A549 (cell line): ENCODE measurements at regions not wholly inside any gene's neighbourhood (a gene's known extent, or its start where the extent isn't known, plus 50 kb on each side); places are given as distances from the start of the nearest gene placed in this dataset.
A peak's percentile ranks its signal among the peaks of the same experiment; 100 is the strongest.

Source experiments
- ATAC-seq, 2 experiments: fragments of 200-7000 bp in 1 of 2; fragments of >200 bp in 1 of 2; cut with Nextera tagmentation in 1 of 2; cut with Tn5 transposase in 1 of 2; 3 replicates each; pipeline versions ENCODE4 v1.8.0 to v1.9.1; 2018 to 2020; ENCODE audit warnings: mild to moderate bottlenecking in 1 of 2, moderate library complexity in 1 of 2
- CTCF ChIA-PET: fragments of 300-600 bp; sonication (Branson Sonifier 250); formaldehyde crosslinking; extraction: SDS; loops from one replicate; lab custom pipeline; 2021; ENCODE audit warnings: antibody characterized with exemption, inconsistent platforms; lab: Yijun Ruan, JAX
- POLR2A ChIA-PET: fragments of 350-600 bp; formaldehyde crosslinking; extraction: SDS; loops from one replicate; lab custom pipeline; 2021; ENCODE audit warnings: antibody characterized with exemption, inconsistent platforms; lab: Yijun Ruan, JAX
- DNase-seq, 2 experiments: peaks; one replicate each; pipeline versions ENCODE4 v3.0.0 to v3.0.0-alpha.2; 2011 to 2016; ENCODE audit warnings: low read depth in 1 of 2, low spot score in 1 of 2
- FAIRE-seq: peaks from 2 replicates; lab custom pipeline; 2011; peaks lifted over from hg19 to GRCh38; lab: Jason Lieb, UNC
- H3K27ac ChIP-seq, 2 experiments: fragments of >200 bp; sonication (Bioruptor Twin); formaldehyde crosslinking; 3 replicates each; pipeline ENCODE4 v1.5.1; 2016 to 2017
- H3K4me1 ChIP-seq: fragments of >200 bp; sonication (Bioruptor Twin); formaldehyde crosslinking; 3 replicates; pipeline ENCODE4 v1.6.1; 2016
- H3K4me2 ChIP-seq: fragments of >200 bp; sonication (Bioruptor Twin); formaldehyde crosslinking; 3 replicates; pipeline ENCODE4 v1.6.1; 2016
- H3K4me3 ChIP-seq: fragments of >200 bp; sonication (Bioruptor Twin); formaldehyde crosslinking; 3 replicates; pipeline ENCODE4 v1.5.1; 2016
- H3K9me3 ChIP-seq: fragments of >200 bp; sonication (Bioruptor Twin); formaldehyde crosslinking; 3 replicates; pipeline ENCODE4 v1.6.1; 2016
- BCL3 ChIP-seq: fragments of >200 bp; sonication (Bioruptor Twin); formaldehyde crosslinking; IDR thresholded peaks from 3 replicates; pipeline ENCODE4 v1.6.1; 2016
- CHD4 ChIP-seq: fragments of 200-600 bp; sonication (generic); IDR thresholded peaks from 2 replicates; pipeline ENCODE4 v1.6.1; 2016; ENCODE audit warnings: antibody characterized with exemption, mild to moderate bottlenecking, borderline replicate concordance
- ESRRA ChIP-seq: fragments of 150-350 bp; IDR thresholded peaks from 2 replicates; pipeline ENCODE4 v1.6.1; 2014; ENCODE audit warnings: mild to moderate bottlenecking, low read length, borderline replicate concordance
- FOSL2 ChIP-seq, 2 experiments: fragments of 450-650 bp in 1 of 2; fragments of >200 bp in 1 of 2; sonication (Bioruptor Twin) in 1 of 2; formaldehyde crosslinking; IDR thresholded peaks; 2 replicates each; pipeline versions ENCODE4 v1.5.0 to v1.6.1; 2016 to 2020; ENCODE audit warnings: mild to moderate bottlenecking in 1 of 2, moderate library complexity in 1 of 2
- HES2 ChIP-seq: fragments of >200 bp; sonication (Bioruptor Twin); formaldehyde crosslinking; IDR thresholded peaks from 2 replicates; pipeline ENCODE4 v1.6.1; 2016
- HOXA7 ChIP-seq: fragments of 250-450 bp; sonication (Bioruptor Pico); IDR thresholded peaks from 2 replicates; pipeline ENCODE4 v1.5.0; 2020; ENCODE audit warnings: mild to moderate bottlenecking, moderate library complexity
- HOXB13 ChIP-seq: fragments of 250-450 bp; sonication (Bioruptor Pico); IDR thresholded peaks from 2 replicates; pipeline ENCODE4 v1.5.0; 2020; ENCODE audit warnings: low read depth, mild to moderate bottlenecking, moderate library complexity
- JUN ChIP-seq, 2 experiments: fragments of >200 bp; sonication (Bioruptor Twin); formaldehyde crosslinking; IDR thresholded peaks; 2 replicates in 1 of 2; 3 replicates in 1 of 2; pipeline ENCODE4 v1.6.1; 2016 to 2017
- JUNB ChIP-seq: fragments of >200 bp; sonication (Bioruptor Twin); formaldehyde crosslinking; IDR thresholded peaks from 2 replicates; pipeline ENCODE4 v1.6.1; 2016
- MYC ChIP-seq: IDR thresholded peaks from 2 replicates; pipeline ENCODE4 v1.6.1; 2012; ENCODE audit warnings: mild to moderate bottlenecking, inconsistent platforms, low read length, improper control_type of control experiment, borderline replicate concordance
- PBX3 ChIP-seq: IDR thresholded peaks from 2 replicates; pipeline ENCODE4 v1.6.1; 2012
- POLR2A ChIP-seq: IDR thresholded peaks from 2 replicates; pipeline ENCODE4 v1.6.1; 2012; ENCODE audit warnings: mild to moderate bottlenecking, low read length
- POLR2AphosphoS2 ChIP-seq: conservative IDR thresholded peaks from 2 replicates; pipeline ENCODE4 v1.6.1; 2012; ENCODE audit warnings: low read length, improper control_type of control experiment, inconsistent platforms
- RCOR1 ChIP-seq: fragments of 150-350 bp; IDR thresholded peaks from 2 replicates; pipeline ENCODE4 v1.6.1; 2014; ENCODE audit warnings: antibody characterized with exemption, low read length, low read depth
- ZNF302 ChIP-seq: fragments of 250-450 bp; sonication (Bioruptor Pico); IDR thresholded peaks from 2 replicates; pipeline ENCODE4 v1.9.0; 2021; ENCODE audit warnings: inconsistent platforms, mild to moderate bottlenecking, moderate library complexity
- WGBS: methylation state at CpG from one replicate; pipeline ENCODE4 v1.1.6; 2017; ENCODE audit errors: missing lambda C conversion rate; 5-methylcytosine and 5-hydroxymethylcytosine counted together
- TF ChIP-seq, protein P1 (sequence below): fragments of 250-450 bp; sonication (Bioruptor Pico); IDR thresholded peaks from 2 replicates; pipeline ENCODE4 v1.5.0; 2020; ENCODE audit warnings: low read depth, mild to moderate bottlenecking, moderate library complexity
- TF ChIP-seq, protein P2 (sequence below): fragments of 200-600 bp; sonication (generic); IDR thresholded peaks from 2 replicates; pipeline ENCODE4 v1.6.1; 2016; ENCODE audit warnings: antibody characterized with exemption, mild to moderate bottlenecking, moderate library complexity
- TF ChIP-seq, protein P3 (sequence below): fragments of 450-650 bp; IDR thresholded peaks from 2 replicates; pipeline ENCODE4 v1.6.1; 2014; ENCODE audit warnings: antibody characterized with exemption

- DNase-seq (no peak), ATAC-seq (no peak), FAIRE-seq (no peak)
- H3K27ac ChIP-seq: no peak overlapping the region
- 71% methylated on average over 6 of the region's 6 CpGs for WGBS
- no peak overlapping the region for H3K4me3 ChIP-seq
- TF ChIP-seq JUN (IDR thresholded peaks at IDR 0.05): no peak
- no peak for TF ChIP-seq JUNB
- no peak for TF ChIP-seq ZNF302 (CRISPR knock-in tag)
- no peak for TF ChIP-seq PBX3
- TF ChIP-seq, protein P1, sequence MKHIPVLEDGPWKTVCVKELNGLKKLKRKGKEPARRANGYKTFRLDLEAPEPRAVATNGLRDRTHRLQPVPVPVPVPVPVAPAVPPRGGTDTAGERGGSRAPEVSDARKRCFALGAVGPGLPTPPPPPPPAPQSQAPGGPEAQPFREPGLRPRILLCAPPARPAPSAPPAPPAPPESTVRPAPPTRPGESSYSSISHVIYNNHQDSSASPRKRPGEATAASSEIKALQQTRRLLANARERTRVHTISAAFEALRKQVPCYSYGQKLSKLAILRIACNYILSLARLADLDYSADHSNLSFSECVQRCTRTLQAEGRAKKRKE (CRISPR knock-in tag): no peak
- no peak for TF ChIP-seq HOXA7 (CRISPR knock-in tag)
- TF ChIP-seq CHD4: no peak
- TF ChIP-seq ESRRA: no peak
- no peak for TF ChIP-seq RCOR1
- no peak for TF ChIP-seq POLR2A
- no peak for TF ChIP-seq HOXB13 (CRISPR knock-in tag)
- TF ChIP-seq FOSL2 (IDR thresholded peaks at IDR 0.05): no peak
- TF ChIP-seq FOSL2 (CRISPR knock-in tag; IDR thresholded peaks at IDR 0.05): no peak
- no peak for TF ChIP-seq POLR2AphosphoS2
- no peaks in the 10 kb centered on the region for H3K9me3 ChIP-seq
- POLR2A ChIA-PET: no interaction called here
- H3K4me1 ChIP-seq: no peaks in the 10 kb centered on the region
- no peak overlapping the region for H3K4me2 ChIP-seq
- CTCF ChIA-PET: no interaction called here
Measured at GRCh38 chr15:99508311-99508645, 57.5 kb upstream of the MEF2A start.

GRCh38 chr15:99508852-99509251 is 56.9 kb upstream of the MEF2A start:
- H3K4me2 ChIP-seq: no peak overlapping the region
- ATAC-seq: no peak; a peak in 1 of 6 replicates
- H3K4me1 ChIP-seq: no peaks in the 10 kb centered on the region
- H3K4me3 ChIP-seq: no peak overlapping the region
- 52% methylated on average over 3 of the region's 3 CpGs for WGBS
- no peak for FAIRE-seq
- DNase-seq: no peak
- CTCF ChIA-PET: no interaction called here
- POLR2A ChIA-PET: no interaction called here
- H3K27ac ChIP-seq: no peak overlapping the region
- TF ChIP-seq, protein P2, sequence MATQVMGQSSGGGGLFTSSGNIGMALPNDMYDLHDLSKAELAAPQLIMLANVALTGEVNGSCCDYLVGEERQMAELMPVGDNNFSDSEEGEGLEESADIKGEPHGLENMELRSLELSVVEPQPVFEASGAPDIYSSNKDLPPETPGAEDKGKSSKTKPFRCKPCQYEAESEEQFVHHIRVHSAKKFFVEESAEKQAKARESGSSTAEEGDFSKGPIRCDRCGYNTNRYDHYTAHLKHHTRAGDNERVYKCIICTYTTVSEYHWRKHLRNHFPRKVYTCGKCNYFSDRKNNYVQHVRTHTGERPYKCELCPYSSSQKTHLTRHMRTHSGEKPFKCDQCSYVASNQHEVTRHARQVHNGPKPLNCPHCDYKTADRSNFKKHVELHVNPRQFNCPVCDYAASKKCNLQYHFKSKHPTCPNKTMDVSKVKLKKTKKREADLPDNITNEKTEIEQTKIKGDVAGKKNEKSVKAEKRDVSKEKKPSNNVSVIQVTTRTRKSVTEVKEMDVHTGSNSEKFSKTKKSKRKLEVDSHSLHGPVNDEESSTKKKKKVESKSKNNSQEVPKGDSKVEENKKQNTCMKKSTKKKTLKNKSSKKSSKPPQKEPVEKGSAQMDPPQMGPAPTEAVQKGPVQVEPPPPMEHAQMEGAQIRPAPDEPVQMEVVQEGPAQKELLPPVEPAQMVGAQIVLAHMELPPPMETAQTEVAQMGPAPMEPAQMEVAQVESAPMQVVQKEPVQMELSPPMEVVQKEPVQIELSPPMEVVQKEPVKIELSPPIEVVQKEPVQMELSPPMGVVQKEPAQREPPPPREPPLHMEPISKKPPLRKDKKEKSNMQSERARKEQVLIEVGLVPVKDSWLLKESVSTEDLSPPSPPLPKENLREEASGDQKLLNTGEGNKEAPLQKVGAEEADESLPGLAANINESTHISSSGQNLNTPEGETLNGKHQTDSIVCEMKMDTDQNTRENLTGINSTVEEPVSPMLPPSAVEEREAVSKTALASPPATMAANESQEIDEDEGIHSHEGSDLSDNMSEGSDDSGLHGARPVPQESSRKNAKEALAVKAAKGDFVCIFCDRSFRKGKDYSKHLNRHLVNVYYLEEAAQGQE: no peak
- TF ChIP-seq MYC (no peak), HES2 (no peak), BCL3 (no peak)
- TF ChIP-seq, protein P1 (CRISPR knock-in tag): no peak
- TF ChIP-seq, protein P3, sequence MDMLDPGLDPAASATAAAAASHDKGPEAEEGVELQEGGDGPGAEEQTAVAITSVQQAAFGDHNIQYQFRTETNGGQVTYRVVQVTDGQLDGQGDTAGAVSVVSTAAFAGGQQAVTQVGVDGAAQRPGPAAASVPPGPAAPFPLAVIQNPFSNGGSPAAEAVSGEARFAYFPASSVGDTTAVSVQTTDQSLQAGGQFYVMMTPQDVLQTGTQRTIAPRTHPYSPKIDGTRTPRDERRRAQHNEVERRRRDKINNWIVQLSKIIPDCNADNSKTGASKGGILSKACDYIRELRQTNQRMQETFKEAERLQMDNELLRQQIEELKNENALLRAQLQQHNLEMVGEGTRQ: peak; percentile 45; the same call in 1 of the 2 replicates
- TF ChIP-seq, all 56 proteins: peak for 1
- H3K9me3 ChIP-seq: no peaks in the 10 kb centered on the region
